ENCODE measurements at regions not wholly inside any gene's neighbourhood (a gene's known extent, or its start where the extent isn't known, plus 50 kb on each side); places are given as distances from the start of the nearest gene placed in this dataset.
"Not testable (repeated sequence)": the region's sequence is repeated elsewhere in the genome, so short reads cannot be mapped to it uniquely, and the experiment has no call there.

DNA sequence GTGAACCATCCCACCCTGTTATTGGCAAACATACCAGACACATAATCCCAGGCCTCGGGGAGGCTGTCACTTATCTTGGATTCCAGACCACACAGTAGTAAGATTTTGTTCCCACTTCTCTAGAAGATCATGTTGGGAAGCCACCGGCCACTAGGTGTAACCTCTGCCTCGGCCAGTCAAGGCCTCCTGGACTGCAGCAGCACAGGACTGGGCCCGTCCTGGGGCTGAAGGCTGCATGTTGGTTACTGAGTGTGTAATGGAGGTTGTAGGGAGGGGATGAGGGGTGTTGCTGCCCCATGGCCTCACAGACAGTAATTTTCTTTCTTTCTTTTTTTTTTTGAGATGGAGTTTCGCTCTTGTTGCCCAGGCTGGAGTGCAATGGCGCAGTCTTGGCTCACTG is 92.4 kb upstream of the SYT13 start:
- TF ChIP-seq ARNTL (CRISPR knock-in tag; IDR thresholded peaks at IDR 0.05; ENCODE audit: borderline replicate concordance, low read depth) (no peak), ZNF70 (CRISPR knock-in tag; IDR thresholded peaks at IDR 0.05) (no peak), CREB5 (CRISPR knock-in tag; IDR thresholded peaks at IDR 0.05; ENCODE audit: low read depth) (no peak), CSRNP3 (CRISPR knock-in tag; IDR thresholded peaks at IDR 0.05) (no peak), RARB (CRISPR knock-in tag; IDR thresholded peaks at IDR 0.05) (no peak), ESRRG (CRISPR knock-in tag; IDR thresholded peaks at IDR 0.05) (no peak), TOX (CRISPR knock-in tag; IDR thresholded peaks at IDR 0.05; ENCODE audit: borderline replicate concordance) (no peak), BACH2 (CRISPR knock-in tag; IDR thresholded peaks at IDR 0.05; ENCODE audit: borderline replicate concordance) (no peak), PATZ1 (CRISPR knock-in tag; IDR thresholded peaks at IDR 0.05; ENCODE audit: borderline replicate concordance) (no peak), ZNF8 (CRISPR knock-in tag; IDR thresholded peaks at IDR 0.05) (no peak), GLIS3 (CRISPR knock-in tag; IDR thresholded peaks at IDR 0.05) (no peak), ISL1 (CRISPR knock-in tag; IDR thresholded peaks at IDR 0.05) (no peak), PPARA (CRISPR knock-in tag; IDR thresholded peaks at IDR 0.05; ENCODE audit: borderline replicate concordance) (no peak), ZFP3 (CRISPR knock-in tag; IDR thresholded peaks at IDR 0.05) (no peak), TCF4 (CRISPR knock-in tag; IDR thresholded peaks at IDR 0.05; ENCODE audit: borderline replicate concordance) (no peak)
- TF ChIP-seq, protein P1, sequence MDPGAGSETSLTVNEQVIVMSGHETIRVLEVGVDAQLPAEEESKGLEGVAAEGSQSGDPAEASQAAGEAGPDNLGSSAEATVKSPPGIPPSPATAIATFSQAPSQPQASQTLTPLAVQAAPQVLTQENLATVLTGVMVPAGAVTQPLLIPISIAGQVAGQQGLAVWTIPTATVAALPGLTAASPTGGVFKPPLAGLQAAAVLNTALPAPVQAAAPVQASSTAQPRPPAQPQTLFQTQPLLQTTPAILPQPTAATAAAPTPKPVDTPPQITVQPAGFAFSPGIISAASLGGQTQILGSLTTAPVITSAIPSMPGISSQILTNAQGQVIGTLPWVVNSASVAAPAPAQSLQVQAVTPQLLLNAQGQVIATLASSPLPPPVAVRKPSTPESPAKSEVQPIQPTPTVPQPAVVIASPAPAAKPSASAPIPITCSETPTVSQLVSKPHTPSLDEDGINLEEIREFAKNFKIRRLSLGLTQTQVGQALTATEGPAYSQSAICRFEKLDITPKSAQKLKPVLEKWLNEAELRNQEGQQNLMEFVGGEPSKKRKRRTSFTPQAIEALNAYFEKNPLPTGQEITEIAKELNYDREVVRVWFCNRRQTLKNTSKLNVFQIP (CRISPR knock-in tag; IDR thresholded peaks at IDR 0.05; ENCODE audit: borderline replicate concordance, low read depth), result no peak
- ATAC-seq, result no peak

DNA sequence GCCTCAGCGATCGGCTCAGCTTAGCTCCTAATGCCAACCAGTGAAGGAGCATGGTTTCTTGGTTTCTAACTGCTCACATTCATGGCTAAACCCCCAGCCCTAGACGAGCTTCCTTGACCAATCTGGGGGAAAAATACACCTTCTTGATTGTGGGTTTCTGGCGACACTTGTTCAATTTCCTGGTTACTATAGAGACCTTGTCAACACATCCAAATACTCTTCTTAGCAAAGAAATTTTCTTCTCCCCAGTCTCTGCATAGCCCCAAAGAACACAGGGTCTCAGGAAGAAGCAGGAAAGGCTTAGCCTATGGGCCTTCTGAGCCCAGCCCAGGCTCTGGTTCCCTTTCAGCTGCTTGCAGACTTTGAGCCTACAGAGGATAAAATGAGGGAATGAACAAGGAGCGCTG is 88.5 kb upstream of the SYT13 start:
- no peak for TF ChIP-seq CREB5 (CRISPR knock-in tag; IDR thresholded peaks at IDR 0.05; ENCODE audit: low read depth)
- TF ChIP-seq CSRNP3 (CRISPR knock-in tag; IDR thresholded peaks at IDR 0.05), result no peak
- no peak for TF ChIP-seq ESRRG (CRISPR knock-in tag; IDR thresholded peaks at IDR 0.05)
- no peak for ATAC-seq

DNA sequence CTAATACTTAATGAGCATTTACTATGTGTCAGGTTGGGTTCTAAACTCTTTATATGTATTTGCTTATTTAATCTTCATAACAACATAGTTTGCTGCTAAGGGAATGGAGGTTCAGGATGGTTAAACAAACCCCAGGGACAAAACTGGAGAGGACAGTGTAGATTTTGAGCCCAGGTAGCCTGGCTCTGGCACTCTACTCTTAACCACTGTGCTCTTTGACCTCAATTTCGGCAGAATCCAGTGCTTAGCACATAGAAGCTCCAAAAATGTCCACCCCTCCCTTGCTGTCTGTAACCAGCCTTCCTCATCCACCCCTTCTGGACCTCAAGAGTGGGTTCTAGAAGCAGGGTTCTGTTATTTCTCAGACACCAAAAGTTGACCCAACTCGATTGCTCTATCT is 88.0 kb upstream of the SYT13 start:
- TF ChIP-seq TCF4 (CRISPR knock-in tag; IDR thresholded peaks at IDR 0.05; ENCODE audit: borderline replicate concordance) (no peak), OSR1 (CRISPR knock-in tag; IDR thresholded peaks at IDR 0.05) (no peak), RARB (CRISPR knock-in tag; IDR thresholded peaks at IDR 0.05) (no peak), ZNF70 (CRISPR knock-in tag; IDR thresholded peaks at IDR 0.05) (no peak)
- ATAC-seq, result no peak

DNA sequence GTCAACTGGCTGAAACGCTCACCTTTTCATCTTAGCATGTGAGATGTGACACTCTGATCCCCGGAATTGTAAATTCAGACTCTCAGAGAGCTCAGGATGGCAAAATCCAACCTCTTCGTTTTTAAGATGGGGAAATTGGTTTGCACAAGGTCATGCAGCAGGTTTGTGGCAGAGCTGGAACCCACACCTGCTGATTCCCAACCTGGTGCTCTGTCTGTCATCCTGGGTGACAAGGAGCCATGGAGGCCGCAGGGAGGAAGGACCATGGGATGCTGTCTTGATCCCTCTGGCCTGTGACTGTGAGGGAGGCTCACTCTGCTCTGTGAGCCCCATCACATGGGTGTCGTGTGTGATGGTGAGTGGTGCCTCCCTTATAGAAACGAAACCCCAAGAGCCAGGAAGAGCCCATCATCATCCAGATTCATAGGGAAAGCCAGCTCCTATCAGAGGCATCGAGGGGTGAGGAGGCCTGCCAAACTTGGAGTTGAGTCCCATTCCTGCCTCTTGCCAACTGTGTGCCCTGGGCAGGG is 87.4 kb upstream of the SYT13 start:
- ATAC-seq, result no peak
- TF ChIP-seq CREB5 (CRISPR knock-in tag; IDR thresholded peaks at IDR 0.05; ENCODE audit: low read depth), result no peak
- TF ChIP-seq RARB (CRISPR knock-in tag; IDR thresholded peaks at IDR 0.05), result no peak
- TF ChIP-seq ZFP3 (CRISPR knock-in tag; IDR thresholded peaks at IDR 0.05), result no peak
- TF ChIP-seq, protein P1 (CRISPR knock-in tag; IDR thresholded peaks at IDR 0.05; ENCODE audit: borderline replicate concordance, low read depth), result no peak
- no peak for TF ChIP-seq BACH2 (CRISPR knock-in tag; IDR thresholded peaks at IDR 0.05; ENCODE audit: borderline replicate concordance)
- no peak for TF ChIP-seq TSHZ2 (CRISPR knock-in tag; IDR thresholded peaks at IDR 0.05)

GRCh38 chr11:45372414-45372813 is 86.3 kb upstream of the SYT13 start:
- ATAC-seq, result not testable (repeated sequence)
